ENCODE measurements at regions not wholly inside any gene's neighbourhood (a gene's known extent, or its start where the extent isn't known, plus 50 kb on each side); places are given as distances from the start of the nearest gene placed in this dataset.
A peak's percentile ranks its signal among the peaks of the same experiment; 100 is the strongest.

GRCh38 chr5:54743581-54743980, 226.0 kb downstream of the SNX18 start:
- Histone ChIP-seq H3K36me3 (replicated peaks; ENCODE audit: low read depth, low read length) (no peaks in the 10 kb centered on the region), H3K4me1 (ENCODE audit: low read length) (peaks cover 14% of the 10 kb centered on the region), H3K27me3 (ENCODE audit: low read depth, low read length) (no peaks in the 10 kb centered on the region), H4K20me1 (ENCODE audit: insufficient read depth, low read length) (no peaks in the 10 kb centered on the region), H3K79me2 (ENCODE audit: low read length) (no peaks in the 10 kb centered on the region), H3K9ac (ENCODE audit: low read length) (no peak overlapping the region), H3K4me2 (ENCODE audit: low read length) (no peak overlapping the region), H3K9me3 (ENCODE audit: insufficient read depth, low read length) (no peaks in the 10 kb centered on the region), H3K27ac (ENCODE audit: low read length) (no peak overlapping the region), H3K4me3 (ENCODE audit: low read length) (no peak overlapping the region), H2AFZ (ENCODE audit: low read depth, low read length) (peak overlapping the region; percentile 99)
- TF ChIP-seq, protein P1, sequence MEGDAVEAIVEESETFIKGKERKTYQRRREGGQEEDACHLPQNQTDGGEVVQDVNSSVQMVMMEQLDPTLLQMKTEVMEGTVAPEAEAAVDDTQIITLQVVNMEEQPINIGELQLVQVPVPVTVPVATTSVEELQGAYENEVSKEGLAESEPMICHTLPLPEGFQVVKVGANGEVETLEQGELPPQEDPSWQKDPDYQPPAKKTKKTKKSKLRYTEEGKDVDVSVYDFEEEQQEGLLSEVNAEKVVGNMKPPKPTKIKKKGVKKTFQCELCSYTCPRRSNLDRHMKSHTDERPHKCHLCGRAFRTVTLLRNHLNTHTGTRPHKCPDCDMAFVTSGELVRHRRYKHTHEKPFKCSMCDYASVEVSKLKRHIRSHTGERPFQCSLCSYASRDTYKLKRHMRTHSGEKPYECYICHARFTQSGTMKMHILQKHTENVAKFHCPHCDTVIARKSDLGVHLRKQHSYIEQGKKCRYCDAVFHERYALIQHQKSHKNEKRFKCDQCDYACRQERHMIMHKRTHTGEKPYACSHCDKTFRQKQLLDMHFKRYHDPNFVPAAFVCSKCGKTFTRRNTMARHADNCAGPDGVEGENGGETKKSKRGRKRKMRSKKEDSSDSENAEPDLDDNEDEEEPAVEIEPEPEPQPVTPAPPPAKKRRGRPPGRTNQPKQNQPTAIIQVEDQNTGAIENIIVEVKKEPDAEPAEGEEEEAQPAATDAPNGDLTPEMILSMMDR (IDR thresholded peaks at IDR 0.05; ENCODE audit: low read depth, low read length) = no peak
- TF ChIP-seq EZH2phosphoT487 (IDR thresholded peaks at IDR 0.05; ENCODE audit: low read depth) = no peak

- no peaks in the 10 kb centered on the region for H3K79me2 ChIP-seq (ENCODE audit: low read length)
- H3K9me3 ChIP-seq (ENCODE audit: insufficient read depth, low read length) = no peaks in the 10 kb centered on the region
- no peaks in the 10 kb centered on the region for H3K27me3 ChIP-seq (ENCODE audit: low read depth, low read length)
- no peaks in the 10 kb centered on the region for H3K36me3 ChIP-seq (replicated peaks; ENCODE audit: low read depth, low read length)
- H3K4me2 ChIP-seq (ENCODE audit: low read length) = no peak overlapping the region
- H3K9ac ChIP-seq (ENCODE audit: low read length) = no peak overlapping the region
- H4K20me1 ChIP-seq (ENCODE audit: insufficient read depth, low read length) = no peaks in the 10 kb centered on the region
- no peak for TF ChIP-seq EZH2phosphoT487 (IDR thresholded peaks at IDR 0.05; ENCODE audit: low read depth)
- TF ChIP-seq, protein P1 (IDR thresholded peaks at IDR 0.05; ENCODE audit: low read depth, low read length) = no peak
- peaks cover 14% of the 10 kb centered on the region for H3K4me1 ChIP-seq (ENCODE audit: low read length)
- H2AFZ ChIP-seq (ENCODE audit: low read depth, low read length) = no peak overlapping the region
- no peak overlapping the region for H3K4me3 ChIP-seq (ENCODE audit: low read length)
- no peak overlapping the region; the same call in 1 of the 2 replicates for H3K27ac ChIP-seq (ENCODE audit: low read length)
Measured at GRCh38 chr5:54742417-54742891, 224.9 kb downstream of the SNX18 start.

DNA sequence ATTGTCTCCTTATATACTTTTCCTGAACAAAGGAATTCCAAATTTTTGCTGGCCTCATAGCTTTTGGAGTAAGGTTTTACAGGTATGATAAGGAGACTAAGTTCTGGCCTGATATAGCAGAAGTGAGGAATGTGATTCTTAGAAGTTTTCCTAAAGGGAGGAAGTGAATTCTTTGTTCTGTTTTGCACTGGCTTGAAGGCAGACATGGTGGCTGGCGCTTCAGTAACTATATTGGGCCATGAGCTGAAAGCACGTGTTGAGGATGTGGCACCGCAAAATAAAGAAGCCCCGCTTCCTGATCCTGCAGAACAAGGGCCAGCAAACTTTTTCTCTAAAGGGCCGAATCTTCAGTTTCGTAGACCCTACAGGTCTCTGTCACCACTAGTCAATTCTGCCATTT, 224.2 kb downstream of the SNX18 start:
- Histone ChIP-seq H3K9ac (ENCODE audit: low read length) (no peak overlapping the region), H3K4me1 (ENCODE audit: low read length) (peaks cover 14% of the 10 kb centered on the region), H3K4me2 (ENCODE audit: low read length) (no peak overlapping the region), H3K4me3 (ENCODE audit: low read length) (no peak overlapping the region), H3K9me3 (ENCODE audit: insufficient read depth, low read length) (no peaks in the 10 kb centered on the region), H2AFZ (ENCODE audit: low read depth, low read length) (no peak overlapping the region), H3K79me2 (ENCODE audit: low read length) (no peaks in the 10 kb centered on the region), H3K27ac (ENCODE audit: low read length) (no peak overlapping the region), H4K20me1 (ENCODE audit: insufficient read depth, low read length) (no peaks in the 10 kb centered on the region), H3K27me3 (ENCODE audit: low read depth, low read length) (no peaks in the 10 kb centered on the region), H3K36me3 (replicated peaks; ENCODE audit: low read depth, low read length) (no peaks in the 10 kb centered on the region)
- no peak for TF ChIP-seq EZH2phosphoT487 (IDR thresholded peaks at IDR 0.05; ENCODE audit: low read depth)
- TF ChIP-seq, protein P1 (IDR thresholded peaks at IDR 0.05; ENCODE audit: low read depth, low read length) = no peak

DNA sequence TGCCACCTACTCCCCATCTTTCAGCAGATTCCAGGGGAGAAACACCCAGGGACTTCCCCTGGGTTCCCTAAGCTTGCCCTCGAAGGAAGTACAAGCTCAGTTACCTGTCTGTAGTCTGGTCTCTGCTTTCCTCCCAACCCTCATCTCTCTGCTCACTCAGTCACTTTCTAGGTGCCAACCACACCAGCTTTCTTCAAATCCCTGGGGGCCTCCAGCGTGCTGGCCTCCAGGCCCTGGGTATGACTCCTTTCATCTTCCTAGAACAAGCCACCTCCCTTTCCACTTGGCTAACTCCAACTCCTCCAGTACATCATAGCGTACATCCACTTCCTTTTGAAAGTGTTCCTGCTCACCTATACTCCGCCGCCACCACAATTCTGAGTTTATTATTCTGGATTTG, 222.6 kb downstream of the SNX18 start:
- Histone ChIP-seq H3K27me3 (ENCODE audit: low read depth, low read length) (no peaks in the 10 kb centered on the region), H2AFZ (ENCODE audit: low read depth, low read length) (no peak overlapping the region), H3K4me3 (ENCODE audit: low read length) (no peak overlapping the region), H3K9ac (ENCODE audit: low read length) (no peak overlapping the region), H3K9me3 (ENCODE audit: insufficient read depth, low read length) (no peaks in the 10 kb centered on the region), H3K4me1 (ENCODE audit: low read length) (peaks cover 21% of the 10 kb centered on the region), H3K4me2 (ENCODE audit: low read length) (no peak overlapping the region), H3K27ac (ENCODE audit: low read length) (no peak overlapping the region), H3K79me2 (ENCODE audit: low read length) (no peaks in the 10 kb centered on the region), H4K20me1 (ENCODE audit: insufficient read depth, low read length) (no peaks in the 10 kb centered on the region), H3K36me3 (replicated peaks; ENCODE audit: low read depth, low read length) (no peaks in the 10 kb centered on the region)
- TF ChIP-seq, protein P1 (IDR thresholded peaks at IDR 0.05; ENCODE audit: low read depth, low read length) = no peak
- no peak for TF ChIP-seq EZH2phosphoT487 (IDR thresholded peaks at IDR 0.05; ENCODE audit: low read depth)

All from OCI-LY3 (cell line).